ENCODE measurements at regions not wholly inside any gene's neighbourhood (a gene's known extent, or its start where the extent isn't known, plus 50 kb on each side); places are given as distances from the start of the nearest gene placed in this dataset.

DNA sequence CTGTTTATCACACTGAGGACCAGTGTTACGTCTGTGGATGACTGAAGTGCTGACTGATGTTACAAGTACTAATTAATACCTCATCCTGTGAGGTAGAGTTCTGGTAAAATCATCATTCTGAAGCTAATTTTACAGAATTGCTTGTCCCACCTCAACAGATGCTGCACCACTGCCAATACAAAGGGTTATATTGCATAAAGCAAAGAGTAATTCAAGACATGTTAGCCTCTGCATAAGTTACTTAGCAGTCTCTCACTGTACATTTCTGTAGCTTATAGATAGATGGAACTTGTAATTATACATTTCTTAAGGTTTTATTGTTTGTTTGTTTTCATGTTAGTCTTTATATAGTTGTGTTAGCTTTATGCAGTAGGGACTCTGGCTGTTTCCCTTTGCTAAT lies 513.6 kb downstream of the ANXA1 start:
- Histone ChIP-seq H4K20me1 (ENCODE audit: control insufficient read depth, insufficient read depth, low read length, poor library complexity, severe bottlenecking) (no peaks in the 10 kb centered on the region), H3K36me3 (replicated peaks in 1 of 2; ENCODE audit: control extremely low read depth in 1 of 2, control insufficient read depth in 1 of 2, extremely low read depth in 1 of 2, insufficient read depth in 2 of 2, low read length in 1 of 2) (no peaks in the 10 kb centered on the region), H3K27me3 (replicated peaks in 1 of 4; ENCODE audit: control extremely low read depth in 1 of 4, control insufficient read depth in 3 of 4, insufficient read depth in 4 of 4, low read length in 3 of 4) (no peaks in the 10 kb centered on the region), H3K4me1 (ENCODE audit: control insufficient read depth in 2 of 2, insufficient read depth in 2 of 2, low read length in 2 of 2) (no peaks in the 10 kb centered on the region), H3K4me2 (replicated peaks; ENCODE audit: low read depth, low read length, poor library complexity, severe bottlenecking) (no peak overlapping the region), H3K9me3 (ENCODE audit: control extremely low read depth in 1 of 3, control insufficient read depth in 2 of 3, insufficient read depth in 1 of 3, low read length in 2 of 3) (peaks cover 0 to 3% (median 0%) of the 10 kb centered on the region in 3 donors), H3K4me3 (ENCODE audit: control extremely low read depth in 1 of 5, extremely low read depth in 1 of 5, insufficient read depth in 1 of 5, low read depth in 2 of 5, low read length in 4 of 5) (no peak overlapping the region), H2AFZ (ENCODE audit: insufficient read depth, low read depth, low read length, poor library complexity, severe bottlenecking) (no peak overlapping the region), H3K79me2 (ENCODE audit: control insufficient read depth, insufficient read depth, low read length) (no peaks in the 10 kb centered on the region), H3K9ac (ENCODE audit: low read length) (no peak overlapping the region), H3K27ac (ENCODE audit: low read length in 2 of 2) (no peak overlapping the region)
- no peak overlapping the region for H3K27ac Mint-ChIP-seq
- H3K4me1 Mint-ChIP-seq, result no peaks in the 10 kb centered on the region
- POLR2A ChIA-PET, result no interaction called here
- intact Hi-C loops (cut with micrococcal nuclease), result no loop called here
- no peaks in the 10 kb centered on the region for H3K27me3 Mint-ChIP-seq
- no peak for DNase-seq
- TF ChIP-seq EZH2 (IDR thresholded peaks at IDR 0.05; ENCODE audit: borderline replicate concordance, insufficient read depth, low read depth, low read length, poor library complexity, severe bottlenecking), result no peak
- TF ChIP-seq, protein P1, sequence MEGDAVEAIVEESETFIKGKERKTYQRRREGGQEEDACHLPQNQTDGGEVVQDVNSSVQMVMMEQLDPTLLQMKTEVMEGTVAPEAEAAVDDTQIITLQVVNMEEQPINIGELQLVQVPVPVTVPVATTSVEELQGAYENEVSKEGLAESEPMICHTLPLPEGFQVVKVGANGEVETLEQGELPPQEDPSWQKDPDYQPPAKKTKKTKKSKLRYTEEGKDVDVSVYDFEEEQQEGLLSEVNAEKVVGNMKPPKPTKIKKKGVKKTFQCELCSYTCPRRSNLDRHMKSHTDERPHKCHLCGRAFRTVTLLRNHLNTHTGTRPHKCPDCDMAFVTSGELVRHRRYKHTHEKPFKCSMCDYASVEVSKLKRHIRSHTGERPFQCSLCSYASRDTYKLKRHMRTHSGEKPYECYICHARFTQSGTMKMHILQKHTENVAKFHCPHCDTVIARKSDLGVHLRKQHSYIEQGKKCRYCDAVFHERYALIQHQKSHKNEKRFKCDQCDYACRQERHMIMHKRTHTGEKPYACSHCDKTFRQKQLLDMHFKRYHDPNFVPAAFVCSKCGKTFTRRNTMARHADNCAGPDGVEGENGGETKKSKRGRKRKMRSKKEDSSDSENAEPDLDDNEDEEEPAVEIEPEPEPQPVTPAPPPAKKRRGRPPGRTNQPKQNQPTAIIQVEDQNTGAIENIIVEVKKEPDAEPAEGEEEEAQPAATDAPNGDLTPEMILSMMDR (IDR thresholded peaks at IDR 0.05), result no peak
- WGBS (ENCODE audit: insufficient coverage), result no CpG with 5 or more reads among the region's 1 CpG
- no peak for ATAC-seq (ENCODE audit: low read depth)
- CTCF ChIA-PET, result no interaction called here
- H3K4me3 Mint-ChIP-seq, result no peak overlapping the region
- peaks cover 2% of the 10 kb centered on the region for H3K9me3 Mint-ChIP-seq (ENCODE audit: insufficient read depth)

GRCh38 chr9:73667749-73668148 lies 516.1 kb downstream of the ANXA1 start:
- intact Hi-C loops (cut with micrococcal nuclease), result no loop called here
- Histone ChIP-seq H3K36me3 (replicated peaks in 1 of 2; ENCODE audit: control extremely low read depth in 1 of 2, control insufficient read depth in 1 of 2, extremely low read depth in 1 of 2, insufficient read depth in 2 of 2, low read length in 1 of 2) (no peaks in the 10 kb centered on the region), H4K20me1 (ENCODE audit: control insufficient read depth, insufficient read depth, low read length, poor library complexity, severe bottlenecking) (no peaks in the 10 kb centered on the region), H3K27ac (ENCODE audit: low read length in 2 of 2) (no peak overlapping the region), H3K4me3 (ENCODE audit: control extremely low read depth in 1 of 5, extremely low read depth in 1 of 5, insufficient read depth in 1 of 5, low read depth in 2 of 5, low read length in 4 of 5) (no peak overlapping the region), H3K4me1 (ENCODE audit: control insufficient read depth in 2 of 2, insufficient read depth in 2 of 2, low read length in 2 of 2) (no peaks in the 10 kb centered on the region), H3K9me3 (ENCODE audit: control extremely low read depth in 1 of 3, control insufficient read depth in 2 of 3, insufficient read depth in 1 of 3, low read length in 2 of 3) (peaks cover 0 to 3% (median 0%) of the 10 kb centered on the region in 3 donors), H2AFZ (ENCODE audit: insufficient read depth, low read depth, low read length, poor library complexity, severe bottlenecking) (no peak overlapping the region), H3K9ac (ENCODE audit: low read length) (no peak overlapping the region), H3K27me3 (replicated peaks in 1 of 4; ENCODE audit: control extremely low read depth in 1 of 4, control insufficient read depth in 3 of 4, insufficient read depth in 4 of 4, low read length in 3 of 4) (no peaks in the 10 kb centered on the region), H3K4me2 (replicated peaks; ENCODE audit: low read depth, low read length, poor library complexity, severe bottlenecking) (no peak overlapping the region), H3K79me2 (ENCODE audit: control insufficient read depth, insufficient read depth, low read length) (no peaks in the 10 kb centered on the region)
- H3K9me3 Mint-ChIP-seq (ENCODE audit: insufficient read depth), result peaks cover 2% of the 10 kb centered on the region
- no peak for ATAC-seq (ENCODE audit: low read depth)
- no peaks in the 10 kb centered on the region for H3K4me1 Mint-ChIP-seq
- POLR2A ChIA-PET, result no interaction called here
- DNase-seq, result no peak
- no peak overlapping the region for H3K4me3 Mint-ChIP-seq
- TF ChIP-seq EZH2 (IDR thresholded peaks at IDR 0.05; ENCODE audit: borderline replicate concordance, insufficient read depth, low read depth, low read length, poor library complexity, severe bottlenecking), result no peak
- TF ChIP-seq, protein P1 (IDR thresholded peaks at IDR 0.05), result no peak
- no peaks in the 10 kb centered on the region for H3K27me3 Mint-ChIP-seq
- CTCF ChIA-PET, result no interaction called here
- 91% methylated on average over 1 of the region's 1 CpG for WGBS (ENCODE audit: insufficient coverage)
- H3K27ac Mint-ChIP-seq, result no peak overlapping the region
